ENCODE measurements at regions not wholly inside any gene's neighbourhood (a gene's known extent, or its start where the extent isn't known, plus 50 kb on each side); places are given as distances from the start of the nearest gene placed in this dataset.

GRCh38 chr18:28725876-28726275 lies 548.9 kb upstream of the CDH2 start:
- Histone ChIP-seq H3K27me3 (ENCODE audit: control insufficient read depth, insufficient read depth, low read length) (no peaks in the 10 kb centered on the region), H3K36me3 (ENCODE audit: control insufficient read depth in 2 of 3, insufficient read depth in 3 of 3, low read length in 3 of 3) (no peaks in the 10 kb centered on the region), H3K9me3 (ENCODE audit: control insufficient read depth in 2 of 3, insufficient read depth in 1 of 3, low read length in 3 of 3) (no peaks in the 10 kb centered on the region), H3K4me1 (ENCODE audit: control insufficient read depth in 2 of 3, insufficient read depth in 2 of 3, low read depth in 1 of 3, low read length in 3 of 3) (no peaks in the 10 kb centered on the region), H3K27ac (ENCODE audit: low read depth in 2 of 2, low read length in 2 of 2) (no peak overlapping the region), H3K4me3 (ENCODE audit: low read length in 3 of 3) (no peak overlapping the region), H3K9ac (ENCODE audit: low read length in 3 of 3) (no peak overlapping the region)
- TF ChIP-seq CTCF (IDR thresholded peaks at IDR 0.05; ENCODE audit: borderline replicate concordance, extremely low read depth, insufficient read depth) = no peak
- intact Hi-C loops (cut with DNase I) = no loop called here
- FAIRE-seq (no peak), DNase-seq (no peak)

DNA sequence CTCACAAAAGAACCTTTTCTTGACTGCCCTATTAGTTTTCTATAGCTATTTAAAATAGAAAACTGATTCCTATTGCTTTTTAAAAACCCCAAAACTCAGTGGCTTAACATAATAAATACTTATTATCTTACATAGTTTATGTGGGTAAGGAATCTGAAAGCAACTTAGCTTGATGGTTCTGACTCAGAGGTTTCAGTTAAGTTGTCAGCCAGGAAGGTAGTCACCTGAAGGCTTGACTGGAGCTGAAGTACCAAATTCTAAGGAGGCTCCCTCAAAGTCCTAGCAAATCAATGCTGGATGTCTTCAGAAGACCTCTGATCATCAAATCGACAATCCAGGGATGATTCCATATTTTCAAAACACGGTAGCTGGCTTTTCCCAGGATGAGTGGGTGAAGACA lies 546.6 kb upstream of the CDH2 start:
- Histone ChIP-seq H3K4me3 (ENCODE audit: low read length in 3 of 3) (no peak overlapping the region), H3K27me3 (ENCODE audit: control insufficient read depth, insufficient read depth, low read length) (no peaks in the 10 kb centered on the region), H3K4me1 (ENCODE audit: control insufficient read depth in 2 of 3, insufficient read depth in 2 of 3, low read depth in 1 of 3, low read length in 3 of 3) (no peaks in the 10 kb centered on the region), H3K9ac (ENCODE audit: low read length in 3 of 3) (no peak overlapping the region), H3K36me3 (ENCODE audit: control insufficient read depth in 2 of 3, insufficient read depth in 3 of 3, low read length in 3 of 3) (no peaks in the 10 kb centered on the region), H3K27ac (ENCODE audit: low read depth in 2 of 2, low read length in 2 of 2) (no peak overlapping the region), H3K9me3 (ENCODE audit: control insufficient read depth in 2 of 3, insufficient read depth in 1 of 3, low read length in 3 of 3) (no peaks in the 10 kb centered on the region)
- intact Hi-C loops (cut with DNase I) = no loop called here
- TF ChIP-seq CTCF (IDR thresholded peaks at IDR 0.05; ENCODE audit: borderline replicate concordance, extremely low read depth, insufficient read depth) = no peak
- DNase-seq = no peak
- FAIRE-seq = no peak

- Histone ChIP-seq H3K27ac (ENCODE audit: low read depth in 2 of 2, low read length in 2 of 2) (no peak overlapping the region), H3K4me3 (ENCODE audit: low read length in 3 of 3) (no peak overlapping the region), H3K36me3 (ENCODE audit: control insufficient read depth in 2 of 3, insufficient read depth in 3 of 3, low read length in 3 of 3) (no peaks in the 10 kb centered on the region), H3K9me3 (ENCODE audit: control insufficient read depth in 2 of 3, insufficient read depth in 1 of 3, low read length in 3 of 3) (peaks cover 0 to 2% (median 0%) of the 10 kb centered on the region in 3 donors), H3K4me1 (ENCODE audit: control insufficient read depth in 2 of 3, insufficient read depth in 2 of 3, low read depth in 1 of 3, low read length in 3 of 3) (no peaks in the 10 kb centered on the region), H3K9ac (ENCODE audit: low read length in 3 of 3) (no peak overlapping the region), H3K27me3 (ENCODE audit: control insufficient read depth, insufficient read depth, low read length) (no peaks in the 10 kb centered on the region)
- TF ChIP-seq CTCF (IDR thresholded peaks at IDR 0.05; ENCODE audit: borderline replicate concordance, extremely low read depth, insufficient read depth) = no peak
- FAIRE-seq (no peak), DNase-seq (no peak)
- intact Hi-C loops (cut with DNase I) = no loop called here
Observed at GRCh38 chr18:28718696-28719095, 541.8 kb upstream of the CDH2 start.

DNA sequence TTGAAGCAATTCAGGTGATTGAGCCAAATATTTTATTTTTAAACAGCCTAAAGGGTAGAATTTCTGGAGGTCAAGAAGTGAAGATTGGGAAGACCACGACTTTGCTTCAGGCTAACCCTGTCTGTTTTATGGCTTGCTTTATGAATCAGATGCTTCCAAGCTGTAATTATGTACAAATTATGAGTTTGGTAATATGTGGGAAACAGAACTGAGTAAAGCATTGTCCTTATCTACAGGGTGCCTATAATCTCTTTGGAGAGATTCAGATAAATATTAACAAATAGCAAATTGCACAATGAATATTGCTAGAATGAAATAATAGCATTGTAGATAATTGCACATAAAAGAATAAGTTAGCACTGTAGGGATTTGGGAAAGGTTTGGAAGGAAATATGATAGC lies 539.4 kb upstream of the CDH2 start:
- no peak overlapping the region for H3K9ac ChIP-seq (ENCODE audit: low read length in 3 of 3)
- H3K4me3 ChIP-seq (ENCODE audit: low read length in 3 of 3) = no peak overlapping the region
- H3K9me3 ChIP-seq (ENCODE audit: control insufficient read depth in 2 of 3, insufficient read depth in 1 of 3, low read length in 3 of 3) = peaks cover 0 to 2% (median 0%) of the 10 kb centered on the region in 3 donors
- FAIRE-seq = no peak
- no peak for DNase-seq
- intact Hi-C loops (cut with DNase I) = no loop called here
- no peak for TF ChIP-seq CTCF (IDR thresholded peaks at IDR 0.05; ENCODE audit: borderline replicate concordance, extremely low read depth, insufficient read depth)
- no peaks in the 10 kb centered on the region for H3K4me1 ChIP-seq (ENCODE audit: control insufficient read depth in 2 of 3, insufficient read depth in 2 of 3, low read depth in 1 of 3, low read length in 3 of 3)
- H3K36me3 ChIP-seq (ENCODE audit: control insufficient read depth in 2 of 3, insufficient read depth in 3 of 3, low read length in 3 of 3) = no peaks in the 10 kb centered on the region
- H3K27ac ChIP-seq (ENCODE audit: low read depth in 2 of 2, low read length in 2 of 2) = no peak overlapping the region
- H3K27me3 ChIP-seq (ENCODE audit: control insufficient read depth, insufficient read depth, low read length) = no peaks in the 10 kb centered on the region
